GM23338 (cell line): ENCODE measurements at regions not wholly inside any gene's neighbourhood (a gene's known extent, or its start where the extent isn't known, plus 50 kb on each side); places are given as distances from the start of the nearest gene placed in this dataset.

ENCODE experiments used
- ATAC-seq: fragments of 200-7000 bp; cut with Tn5 transposase; 3 replicates; pipeline ENCODE4 v1.9.1; 2020
- DNase-seq: peaks from one replicate; pipeline ENCODE4 v3.0.0-alpha.2; 2015; ENCODE audit warnings: low spot score
- H2AFZ ChIP-seq: fragments of 200-600 bp; sonication (generic); 2 replicates; pipeline ENCODE4 v1.8.0; 2016; ENCODE audit warnings: antibody characterized with exemption, mild to moderate bottlenecking, moderate library complexity
- H3F3A ChIP-seq: fragments of 200-600 bp; sonication (generic); replicated peaks from 2 replicates; pipeline ENCODE4 v1.8.0; 2017; ENCODE audit warnings: antibody characterized with exemption, mixed run types, low read depth
- H3K27ac ChIP-seq: fragments of 200-600 bp; sonication (generic); 2 replicates; pipeline ENCODE4 v1.6.1; 2016; ENCODE audit warnings: low read depth
- H3K27me3 ChIP-seq: fragments of 200-600 bp; sonication (generic); 2 replicates; pipeline ENCODE4 v1.8.0; 2016; ENCODE audit warnings: mild to moderate bottlenecking, mixed run types, moderate library complexity; ENCODE audit not compliant: insufficient read depth
- H3K36me3 ChIP-seq: fragments of 200-600 bp; sonication (generic); 2 replicates; pipeline ENCODE4 v1.8.0; 2016; ENCODE audit warnings: mild to moderate bottlenecking; ENCODE audit not compliant: insufficient read depth
- H3K4me1 ChIP-seq: fragments of 200-600 bp; sonication (generic); 2 replicates; pipeline ENCODE4 v1.8.0; 2016; ENCODE audit warnings: mild to moderate bottlenecking, moderate library complexity; ENCODE audit not compliant: insufficient read depth
- H3K4me2 ChIP-seq: fragments of 200-600 bp; sonication (generic); 2 replicates; pipeline ENCODE4 v1.7.1; 2017; ENCODE audit warnings: mixed run types
- H3K4me3 ChIP-seq: fragments of 200-600 bp; sonication (generic); 2 replicates; pipeline ENCODE4 v1.6.1; 2016; ENCODE audit warnings: mixed run types
- H3K79me2 ChIP-seq: fragments of 200-600 bp; sonication (generic); replicated peaks from 2 replicates; pipeline ENCODE4 v1.8.0; 2017; ENCODE audit warnings: mild to moderate bottlenecking; ENCODE audit not compliant: insufficient read depth
- H3K9me2 ChIP-seq: fragments of 200-600 bp; sonication (generic); 2 replicates; pipeline ENCODE4 v1.8.0; 2017; ENCODE audit not compliant: insufficient read depth
- H4K20me1 ChIP-seq: fragments of 200-600 bp; sonication (generic); replicated peaks from 2 replicates; pipeline ENCODE4 v1.8.0; 2017; ENCODE audit warnings: mild to moderate bottlenecking; ENCODE audit not compliant: insufficient read depth
- H3K27ac Mint-ChIP-seq: 2 replicates; pipeline ENCODE4 v1.8.0; 2020; ENCODE audit warnings: inconsistent platforms, mild to moderate bottlenecking, moderate library complexity, mixed read lengths
- H3K27me3 Mint-ChIP-seq: 3 replicates; pipeline ENCODE4 v1.8.0; 2022; ENCODE audit warnings: low read depth, mild to moderate bottlenecking, moderate library complexity, mixed read lengths, inconsistent platforms; ENCODE audit not compliant: insufficient read depth, poor library complexity
- H3K36me3 Mint-ChIP-seq: 3 replicates; pipeline ENCODE4 v1.8.0; 2021; ENCODE audit warnings: low read depth, mild to moderate bottlenecking, inconsistent platforms, moderate library complexity, mixed read lengths
- H3K4me1 Mint-ChIP-seq: 3 replicates; pipeline ENCODE4 v1.8.0; 2020; ENCODE audit warnings: mild to moderate bottlenecking, inconsistent platforms, mixed read lengths
- H3K4me3 Mint-ChIP-seq: 3 replicates; pipeline ENCODE4 v1.8.0; 2021; ENCODE audit warnings: moderate library complexity, mild to moderate bottlenecking, inconsistent platforms, mixed read lengths
- H3K9me3 Mint-ChIP-seq: 3 replicates; pipeline ENCODE4 v1.8.0; 2020; ENCODE audit warnings: moderate library complexity, mild to moderate bottlenecking, inconsistent platforms, mixed read lengths
- CREB1 ChIP-seq: fragments of 250-450 bp; sonication (Bioruptor Pico); IDR thresholded peaks from 2 replicates; pipeline ENCODE4 v1.5.0; 2020; ENCODE audit warnings: low read depth, mild to moderate bottlenecking, moderate library complexity
- EZH2 ChIP-seq: fragments of 200-600 bp; sonication (generic); IDR thresholded peaks from one replicate; pipeline ENCODE4 v1.8.0; 2017; ENCODE audit warnings: antibody characterized with exemption, mild to moderate bottlenecking, low read depth; ENCODE audit not compliant: unreplicated experiment
- EZH2phosphoT487 ChIP-seq: fragments of 200-600 bp; sonication (generic); IDR thresholded peaks from one replicate; pipeline ENCODE4 v1.8.1; 2018; ENCODE audit warnings: antibody characterized with exemption; ENCODE audit not compliant: unreplicated experiment
- JUNB ChIP-seq: IDR thresholded peaks from one replicate; pipeline ENCODE4 v1.6.1; 2016; ENCODE audit warnings: antibody characterized with exemption; ENCODE audit not compliant: unreplicated experiment
- NANOG ChIP-seq: IDR thresholded peaks from 2 replicates; pipeline ENCODE4 v1.6.1; 2016; ENCODE audit warnings: antibody characterized with exemption, borderline replicate concordance
- POLR2AphosphoS5 ChIP-seq: IDR thresholded peaks from 2 replicates; pipeline ENCODE4 v1.6.1; 2016; ENCODE audit warnings: antibody characterized with exemption, low read depth
- ZNF114 ChIP-seq: fragments of 250-450 bp; sonication (Bioruptor Pico); IDR thresholded peaks from 2 replicates; pipeline ENCODE4 v1.5.0; 2020; ENCODE audit warnings: mild to moderate bottlenecking, moderate library complexity
- ZNF331 ChIP-seq: fragments of 250-450 bp; sonication (Bioruptor Pico); IDR thresholded peaks from 2 replicates; pipeline ENCODE4 v1.5.0; 2020; ENCODE audit warnings: low read depth, mild to moderate bottlenecking, moderate library complexity
- TF ChIP-seq, protein P1 (sequence below): fragments of 250-450 bp; sonication (Bioruptor Pico); IDR thresholded peaks from 2 replicates; pipeline ENCODE4 v1.5.0; 2020; ENCODE audit warnings: mild to moderate bottlenecking, moderate library complexity
- TF ChIP-seq, protein P2 (sequence below): IDR thresholded peaks from 2 replicates; pipeline ENCODE4 v1.6.1; 2016; ENCODE audit warnings: antibody characterized with exemption

DNA sequence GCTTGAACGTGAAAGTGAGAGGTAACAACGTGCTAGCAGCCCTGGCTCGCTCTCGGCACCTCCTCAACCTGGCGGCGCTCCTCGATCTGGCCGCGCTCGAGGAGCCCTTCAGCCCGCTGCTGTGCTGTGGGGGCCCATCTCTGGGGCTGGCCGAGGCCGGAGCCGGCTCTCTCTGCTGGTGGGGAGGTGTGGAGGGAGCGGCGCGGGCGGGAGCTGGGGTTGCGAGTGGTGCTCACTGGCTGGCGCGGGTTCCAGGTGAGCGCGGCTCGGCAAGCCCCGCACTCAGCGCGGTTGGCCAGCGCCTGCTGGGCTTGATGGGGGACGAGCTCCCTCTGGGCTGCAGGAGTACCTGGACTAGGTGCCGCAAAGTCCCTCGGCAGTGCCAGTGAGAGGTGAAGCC is 52.5 kb upstream of the RPS6KA2 start:
- ATAC-seq (no peak), DNase-seq (no peak)
- H3K27ac Mint-ChIP-seq = no peak overlapping the region
- TF ChIP-seq, protein P1, sequence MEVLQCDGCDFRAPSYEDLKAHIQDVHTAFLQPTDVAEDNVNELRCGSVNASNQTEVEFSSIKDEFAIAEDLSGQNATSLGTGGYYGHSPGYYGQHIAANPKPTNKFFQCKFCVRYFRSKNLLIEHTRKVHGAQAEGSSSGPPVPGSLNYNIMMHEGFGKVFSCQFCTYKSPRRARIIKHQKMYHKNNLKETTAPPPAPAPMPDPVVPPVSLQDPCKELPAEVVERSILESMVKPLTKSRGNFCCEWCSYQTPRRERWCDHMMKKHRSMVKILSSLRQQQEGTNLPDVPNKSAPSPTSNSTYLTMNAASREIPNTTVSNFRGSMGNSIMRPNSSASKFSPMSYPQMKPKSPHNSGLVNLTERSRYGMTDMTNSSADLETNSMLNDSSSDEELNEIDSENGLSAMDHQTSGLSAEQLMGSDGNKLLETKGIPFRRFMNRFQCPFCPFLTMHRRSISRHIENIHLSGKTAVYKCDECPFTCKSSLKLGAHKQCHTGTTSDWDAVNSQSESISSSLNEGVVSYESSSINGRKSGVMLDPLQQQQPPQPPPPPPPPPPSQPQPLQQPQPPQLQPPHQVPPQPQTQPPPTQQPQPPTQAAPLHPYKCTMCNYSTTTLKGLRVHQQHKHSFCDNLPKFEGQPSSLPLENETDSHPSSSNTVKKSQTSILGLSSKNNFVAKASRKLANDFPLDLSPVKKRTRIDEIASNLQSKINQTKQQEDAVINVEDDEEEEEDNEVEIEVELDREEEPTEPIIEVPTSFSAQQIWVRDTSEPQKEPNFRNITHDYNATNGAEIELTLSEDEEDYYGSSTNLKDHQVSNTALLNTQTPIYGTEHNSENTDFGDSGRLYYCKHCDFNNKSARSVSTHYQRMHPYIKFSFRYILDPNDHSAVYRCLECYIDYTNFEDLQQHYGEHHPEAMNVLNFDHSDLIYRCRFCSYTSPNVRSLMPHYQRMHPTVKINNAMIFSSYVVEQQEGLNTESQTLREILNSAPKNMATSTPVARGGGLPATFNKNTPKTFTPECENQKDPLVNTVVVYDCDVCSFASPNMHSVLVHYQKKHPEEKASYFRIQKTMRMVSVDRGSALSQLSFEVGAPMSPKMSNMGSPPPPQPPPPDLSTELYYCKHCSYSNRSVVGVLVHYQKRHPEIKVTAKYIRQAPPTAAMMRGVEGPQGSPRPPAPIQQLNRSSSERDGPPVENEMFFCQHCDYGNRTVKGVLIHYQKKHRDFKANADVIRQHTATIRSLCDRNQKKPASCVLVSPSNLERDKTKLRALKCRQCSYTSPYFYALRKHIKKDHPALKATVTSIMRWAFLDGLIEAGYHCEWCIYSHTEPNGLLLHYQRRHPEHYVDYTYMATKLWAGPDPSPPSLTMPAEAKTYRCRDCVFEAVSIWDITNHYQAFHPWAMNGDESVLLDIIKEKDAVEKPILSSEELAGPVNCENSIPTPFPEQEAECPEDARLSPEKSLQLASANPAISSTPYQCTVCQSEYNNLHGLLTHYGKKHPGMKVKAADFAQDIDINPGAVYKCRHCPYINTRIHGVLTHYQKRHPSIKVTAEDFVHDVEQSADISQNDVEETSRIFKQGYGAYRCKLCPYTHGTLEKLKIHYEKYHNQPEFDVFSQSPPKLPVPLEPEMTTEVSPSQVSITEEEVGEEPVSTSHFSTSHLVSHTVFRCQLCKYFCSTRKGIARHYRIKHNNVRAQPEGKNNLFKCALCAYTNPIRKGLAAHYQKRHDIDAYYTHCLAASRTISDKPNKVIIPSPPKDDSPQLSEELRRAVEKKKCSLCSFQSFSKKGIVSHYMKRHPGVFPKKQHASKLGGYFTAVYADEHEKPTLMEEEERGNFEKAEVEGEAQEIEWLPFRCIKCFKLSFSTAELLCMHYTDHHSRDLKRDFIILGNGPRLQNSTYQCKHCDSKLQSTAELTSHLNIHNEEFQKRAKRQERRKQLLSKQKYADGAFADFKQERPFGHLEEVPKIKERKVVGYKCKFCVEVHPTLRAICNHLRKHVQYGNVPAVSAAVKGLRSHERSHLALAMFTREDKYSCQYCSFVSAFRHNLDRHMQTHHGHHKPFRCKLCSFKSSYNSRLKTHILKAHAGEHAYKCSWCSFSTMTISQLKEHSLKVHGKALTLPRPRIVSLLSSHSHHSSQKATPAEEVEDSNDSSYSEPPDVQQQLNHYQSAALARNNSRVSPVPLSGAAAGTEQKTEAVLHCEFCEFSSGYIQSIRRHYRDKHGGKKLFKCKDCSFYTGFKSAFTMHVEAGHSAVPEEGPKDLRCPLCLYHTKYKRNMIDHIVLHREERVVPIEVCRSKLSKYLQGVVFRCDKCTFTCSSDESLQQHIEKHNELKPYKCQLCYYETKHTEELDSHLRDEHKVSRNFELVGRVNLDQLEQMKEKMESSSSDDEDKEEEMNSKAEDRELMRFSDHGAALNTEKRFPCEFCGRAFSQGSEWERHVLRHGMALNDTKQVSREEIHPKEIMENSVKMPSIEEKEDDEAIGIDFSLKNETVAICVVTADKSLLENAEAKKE (CRISPR knock-in tag) = no peak
- no peaks in the 10 kb centered on the region; the same call in 1 of the 2 replicates for H4K20me1 ChIP-seq
- no peak overlapping the region for H3K4me2 ChIP-seq
- H3K27me3 ChIP-seq = no peaks in the 10 kb centered on the region
- peaks cover 3% of the 10 kb centered on the region; the same call in 2 of the 3 replicates for H3K36me3 Mint-ChIP-seq
- no peak overlapping the region for H2AFZ ChIP-seq
- H3K9me3 Mint-ChIP-seq = peaks cover 8% of the 10 kb centered on the region; the same call in 2 of the 3 replicates
- 0 out of 2 replicates have a peak, but pooled peaks cover 8% of the 10 kb centered on the region for H3K9me2 ChIP-seq
- no peaks in the 10 kb centered on the region for H3K4me1 ChIP-seq
- H3K79me2 ChIP-seq = no peaks in the 10 kb centered on the region
- peaks cover 10% of the 10 kb centered on the region for H3K27me3 Mint-ChIP-seq
- no peak overlapping the region for H3K27ac ChIP-seq
- no peaks in the 10 kb centered on the region; the same call in 2 of the 3 replicates for H3K4me1 Mint-ChIP-seq
- H3K36me3 ChIP-seq = no peaks in the 10 kb centered on the region
- no peaks in the 10 kb centered on the region for H3F3A ChIP-seq
- H3K4me3 ChIP-seq = no peak overlapping the region
- H3K4me3 Mint-ChIP-seq = no peak overlapping the region

- H3K27me3 Mint-ChIP-seq = peaks cover 13% of the 10 kb centered on the region
- no peaks in the 10 kb centered on the region; the same call in 1 of the 2 replicates for H4K20me1 ChIP-seq
- H3K4me1 ChIP-seq = no peaks in the 10 kb centered on the region
- H3K4me3 Mint-ChIP-seq = no peak overlapping the region
- no peak for ATAC-seq
- no peak for DNase-seq
- H3K79me2 ChIP-seq = no peaks in the 10 kb centered on the region
- H3K9me2 ChIP-seq = 0 out of 2 replicates have a peak, but pooled peaks cover 8% of the 10 kb centered on the region
- no peak overlapping the region for H3K4me3 ChIP-seq
- H2AFZ ChIP-seq = no peak overlapping the region
- H3K36me3 ChIP-seq = no peaks in the 10 kb centered on the region
- peaks cover 3% of the 10 kb centered on the region; the same call in 2 of the 3 replicates for H3K36me3 Mint-ChIP-seq
- H3K9me3 Mint-ChIP-seq = peaks cover 8% of the 10 kb centered on the region; the same call in 2 of the 3 replicates
- H3K27ac ChIP-seq = no peak overlapping the region
- no peak overlapping the region for H3K27ac Mint-ChIP-seq
- H3K4me2 ChIP-seq = no peak overlapping the region
- no peaks in the 10 kb centered on the region for H3F3A ChIP-seq
- 0 out of 3 replicates have a peak, but pooled peaks cover 3% of the 10 kb centered on the region for H3K4me1 Mint-ChIP-seq
- H3K27me3 ChIP-seq = no peaks in the 10 kb centered on the region
- TF ChIP-seq EZH2 (no peak), POLR2AphosphoS5 (no peak), JUNB (no peak), CREB1 (no peak), NANOG (no peak), ZNF114 (CRISPR knock-in tag) (no peak), EZH2phosphoT487 (no peak), ZNF331 (CRISPR knock-in tag) (no peak)
- TF ChIP-seq, protein P2, sequence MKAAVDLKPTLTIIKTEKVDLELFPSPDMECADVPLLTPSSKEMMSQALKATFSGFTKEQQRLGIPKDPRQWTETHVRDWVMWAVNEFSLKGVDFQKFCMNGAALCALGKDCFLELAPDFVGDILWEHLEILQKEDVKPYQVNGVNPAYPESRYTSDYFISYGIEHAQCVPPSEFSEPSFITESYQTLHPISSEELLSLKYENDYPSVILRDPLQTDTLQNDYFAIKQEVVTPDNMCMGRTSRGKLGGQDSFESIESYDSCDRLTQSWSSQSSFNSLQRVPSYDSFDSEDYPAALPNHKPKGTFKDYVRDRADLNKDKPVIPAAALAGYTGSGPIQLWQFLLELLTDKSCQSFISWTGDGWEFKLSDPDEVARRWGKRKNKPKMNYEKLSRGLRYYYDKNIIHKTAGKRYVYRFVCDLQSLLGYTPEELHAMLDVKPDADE = no peak
These were observed 51.4 kb upstream of the RPS6KA2 start for GRCh38 chr6:166678426-166678825.
